DMS 273 treated with DMSO at 0.1 percent for 48 hours (cell line): ENCODE measurements at regions not wholly inside any gene's neighbourhood (a gene's known extent, or its start where the extent isn't known, plus 50 kb on each side); places are given as distances from the start of the nearest gene placed in this dataset.

Source experiments
- DNase-seq: peaks from one replicate; lab custom pipeline; 2025; lab: John Stamatoyannopoulos, UW

GRCh38 chr19:30663611-30664174 is 291.5 kb downstream of the ZNF536 start:
- DNase-seq: peak; percentile 35

- no peak for DNase-seq
Observed at GRCh38 chr19:30662211-30662861, 290.2 kb downstream of the ZNF536 start.

- DNase-seq: no peak
Observed at GRCh38 chr19:30659638-30660037, 287.5 kb downstream of the ZNF536 start.

- no peak for DNase-seq
Observed at GRCh38 chr19:30656520-30657100, 284.4 kb downstream of the ZNF536 start.

- no peak for DNase-seq
Observed at GRCh38 chr19:30653646-30654386, 281.6 kb downstream of the ZNF536 start.

- no peak for DNase-seq
Observed at GRCh38 chr19:30652751-30653150, 280.6 kb downstream of the ZNF536 start.

GRCh38 chr19:30651691-30652090 is 279.5 kb downstream of the ZNF536 start:
- no peak for DNase-seq

- no peak for DNase-seq
Observed at GRCh38 chr19:30651066-30651465, 278.9 kb downstream of the ZNF536 start.

- DNase-seq: peak; percentile 32
Observed at GRCh38 chr19:30649934-30650614, 277.9 kb downstream of the ZNF536 start.

GRCh38 chr19:30648866-30649862 is 277.0 kb downstream of the ZNF536 start:
- no peak for DNase-seq

- no peak for DNase-seq
Observed at GRCh38 chr19:30647891-30648720, 275.9 kb downstream of the ZNF536 start.

- DNase-seq: no peak
Observed at GRCh38 chr19:30646806-30647205, 274.6 kb downstream of the ZNF536 start.

- no peak for DNase-seq
Observed at GRCh38 chr19:30645946-30646577, 273.9 kb downstream of the ZNF536 start.

- DNase-seq: no peak
Observed at GRCh38 chr19:30640252-30640965, 268.2 kb downstream of the ZNF536 start.

GRCh38 chr19:30638889-30639288 is 266.7 kb downstream of the ZNF536 start:
- no peak for DNase-seq

- no peak for DNase-seq
Observed at GRCh38 chr19:30637926-30638325, 265.7 kb downstream of the ZNF536 start.

GRCh38 chr19:30634996-30635975 is 263.1 kb downstream of the ZNF536 start:
- peak; percentile 20 for DNase-seq
